PFSK-1 (cell line): ENCODE measurements at regions not wholly inside any gene's neighbourhood (a gene's known extent, or its start where the extent isn't known, plus 50 kb on each side); places are given as distances from the start of the nearest gene placed in this dataset.

Source experiments
- FOXP2 ChIP-seq: optimal IDR thresholded peaks from 2 replicates; pipeline ENCODE3; 2011; ENCODE audit warnings: borderline replicate concordance, control low read depth, inconsistent platforms; ENCODE audit not compliant: insufficient read depth; ENCODE audit errors: extremely low read length, extremely low read depth
- POLR2AphosphoS5 ChIP-seq: IDR thresholded peaks from 2 replicates; pipeline ENCODE4 v1.6.1; 2012; ENCODE audit warnings: low read depth, mild to moderate bottlenecking, control low read depth, low read length, moderate library complexity
- TAF1 ChIP-seq: IDR thresholded peaks from 2 replicates; pipeline ENCODE4 v1.6.1; 2012; ENCODE audit warnings: low read length, control low read depth, borderline replicate concordance; ENCODE audit not compliant: insufficient read depth

DNA sequence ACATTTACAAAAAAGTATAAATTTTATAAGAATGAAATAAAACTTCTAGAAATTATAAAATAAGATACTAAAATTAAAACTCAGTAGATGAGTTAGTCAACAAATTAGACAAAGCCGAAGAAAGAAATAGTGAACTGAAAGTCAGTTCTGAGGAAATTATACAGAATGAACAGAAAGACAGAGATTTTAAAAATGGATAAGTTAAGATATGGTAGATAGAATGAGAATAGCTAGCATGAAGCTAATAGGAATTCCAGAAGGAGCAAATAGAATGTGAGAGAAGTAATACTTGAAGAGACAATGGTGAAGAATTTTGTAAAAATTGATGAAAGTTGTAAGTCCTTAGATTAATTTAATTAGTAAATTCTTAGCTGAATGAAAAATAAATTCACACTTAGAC, 430.4 kb upstream of the RUNX1 start:
- TF ChIP-seq TAF1 (no peak), FOXP2 (no peak), POLR2AphosphoS5 (no peak)
